Hypothalamus (tissue), 51 donors: ENCODE measurements at regions not wholly inside any gene's neighbourhood (a gene's known extent, or its start where the extent isn't known, plus 50 kb on each side); places are given as distances from the start of the nearest gene placed in this dataset.

Source experiments
- DNase-seq, 51 donors: peaks; one replicate each; lab custom pipeline; 2025; lab: John Stamatoyannopoulos, UW

DNA sequence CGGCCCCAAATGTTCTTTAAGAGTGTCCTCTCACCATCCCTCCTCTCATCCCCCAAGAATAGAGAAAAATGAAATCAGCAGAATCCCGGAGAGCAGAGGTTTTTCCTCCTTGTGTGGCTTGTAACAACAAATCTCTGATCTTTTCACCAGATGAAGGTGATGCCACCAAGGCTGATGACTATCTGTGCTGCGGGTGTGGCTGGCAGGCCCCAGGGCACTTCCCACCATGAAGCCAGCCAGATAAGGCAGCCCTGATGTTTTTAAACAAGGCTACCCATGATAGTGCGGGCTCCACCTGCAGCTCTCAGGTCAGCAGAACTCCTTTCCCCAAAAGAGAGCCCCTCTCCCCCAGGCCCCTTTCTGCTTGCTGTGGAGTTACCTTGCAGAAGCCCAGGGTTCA is 58.0 kb upstream of the PARP11 start:
- DNase-seq, result no peak

DNA sequence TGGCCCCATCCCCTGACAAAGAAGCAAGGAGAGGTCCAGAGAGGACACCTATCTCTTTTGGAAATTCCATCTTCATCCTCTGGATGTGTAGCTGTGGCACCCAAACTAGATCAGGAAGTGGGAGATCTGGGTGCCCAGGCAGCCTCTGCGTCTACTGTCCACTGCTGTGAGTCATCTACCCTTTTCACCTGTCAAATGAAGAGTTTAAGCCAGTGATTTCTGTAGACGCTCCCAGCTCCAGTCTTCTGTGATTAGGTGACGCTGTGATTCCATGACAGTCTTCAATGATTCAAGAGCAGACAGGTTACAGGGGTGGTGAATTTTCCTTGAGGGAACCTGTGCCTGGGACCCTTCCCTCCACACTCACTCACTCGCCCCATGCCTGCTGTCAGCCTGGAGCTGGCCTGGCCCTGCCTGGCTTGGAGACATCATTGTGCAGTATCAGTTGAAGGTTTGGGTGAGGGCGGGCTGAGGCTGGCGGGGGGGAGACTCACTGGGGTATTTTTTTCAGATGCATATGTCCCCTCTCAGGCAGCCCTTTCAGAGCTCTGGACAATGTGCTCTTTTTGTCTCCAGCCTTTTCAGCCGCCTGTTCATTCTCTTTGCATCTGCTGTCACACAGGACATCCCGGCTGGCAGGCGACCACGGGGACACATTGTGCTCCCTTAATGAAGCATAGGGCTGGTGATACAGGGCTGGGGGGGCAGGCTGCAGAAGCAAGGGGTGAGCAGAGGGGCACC is 56.8 kb upstream of the PARP11 start:
- DNase-seq, result peak in 7 of 51 donors; percentile 2 to 33 (median 10)

DNA sequence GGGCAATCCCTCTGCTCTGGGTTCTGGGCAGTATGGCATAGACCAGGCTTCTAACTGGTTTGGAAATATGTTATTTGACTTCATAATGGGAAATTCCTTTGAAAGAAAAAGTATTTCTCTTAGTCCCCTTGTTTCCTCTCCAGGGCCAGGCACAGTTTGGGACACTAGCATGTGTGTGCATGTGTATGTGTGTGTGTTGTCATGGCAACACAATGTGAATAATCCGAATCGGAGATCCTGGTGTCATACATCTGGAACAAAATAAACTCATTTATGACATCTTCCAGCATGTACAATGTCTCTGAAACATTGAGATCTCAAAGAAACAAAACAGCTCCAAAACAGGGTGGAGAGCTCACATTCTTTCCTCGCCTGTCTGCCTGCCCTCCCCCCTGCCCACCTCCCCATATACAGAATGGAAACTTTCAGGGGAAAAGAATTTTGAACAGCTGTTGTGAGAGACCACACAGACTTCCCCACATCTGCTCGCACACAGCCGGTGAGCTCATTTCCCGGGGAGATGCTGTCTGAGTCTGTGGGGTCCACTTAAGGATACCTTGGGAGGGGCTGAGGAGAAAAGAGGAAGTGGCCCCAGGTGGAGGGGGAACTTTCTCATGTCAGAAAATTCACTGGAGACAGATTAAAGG is 55.5 kb upstream of the PARP11 start:
- no peak for DNase-seq

DNA sequence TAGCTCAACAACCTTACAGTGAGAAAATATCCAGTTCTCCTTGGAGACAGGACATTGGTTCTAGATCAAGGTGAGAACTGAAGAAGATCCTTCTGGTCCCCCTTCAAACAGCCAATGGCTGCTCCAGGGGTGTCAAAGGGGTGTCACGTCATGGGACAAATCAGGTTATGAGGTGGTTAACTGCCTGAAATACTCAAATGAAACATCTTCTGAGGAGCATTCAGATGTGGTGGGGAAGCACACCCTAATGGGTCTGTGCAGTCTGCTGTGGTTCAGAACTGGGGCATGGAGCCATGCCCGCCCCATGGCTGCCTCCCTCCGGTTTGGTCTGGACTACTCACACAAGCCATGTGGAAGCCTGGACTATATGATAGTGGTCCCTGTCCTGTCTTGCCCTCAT is 52.4 kb upstream of the PARP11 start:
- DNase-seq, result no peak

DNA sequence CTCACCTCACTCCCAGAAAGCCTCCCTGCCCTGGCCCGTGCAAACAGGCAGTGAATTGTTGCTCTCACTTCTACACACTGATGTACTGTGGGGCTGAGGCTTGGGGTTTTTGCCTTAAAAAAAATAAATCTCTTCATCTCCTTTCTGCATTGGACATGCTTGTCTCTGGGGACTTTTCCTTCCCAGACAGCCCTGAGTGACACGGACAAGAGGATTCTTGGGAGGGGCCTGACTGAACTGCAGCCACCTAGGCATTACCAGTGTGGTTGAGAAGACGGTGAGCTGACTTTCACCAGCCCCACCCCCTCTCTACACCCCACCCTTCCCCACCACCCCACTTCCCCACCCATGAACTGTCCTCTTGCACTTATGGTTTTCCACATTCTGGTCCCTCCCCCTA is 51.6 kb upstream of the PARP11 start:
- no peak for DNase-seq

DNA sequence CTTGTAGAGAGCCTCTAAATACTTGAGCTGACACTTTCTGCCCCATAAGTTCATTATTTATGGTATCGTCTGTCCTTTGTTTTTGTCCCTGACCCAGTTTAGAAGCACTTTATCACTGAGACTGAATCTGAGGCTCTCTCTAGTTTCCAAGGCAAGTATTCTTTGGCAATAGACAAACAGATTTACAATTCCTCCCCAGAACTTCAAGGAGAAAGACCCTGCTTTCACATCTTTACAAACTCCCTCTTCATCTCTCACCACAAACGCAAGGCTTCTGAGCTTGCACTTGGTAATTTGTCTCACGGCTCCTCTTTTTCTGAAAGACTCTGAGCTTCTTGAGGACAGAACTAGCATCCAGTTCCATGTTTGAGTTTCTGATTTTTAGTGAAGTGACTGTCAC is 49.8 kb upstream of the PARP11 start:
- no peak for DNase-seq
